Ascending aorta (tissue), 2 donors: ENCODE measurements at regions not wholly inside any gene's neighbourhood (a gene's known extent, or its start where the extent isn't known, plus 50 kb on each side); places are given as distances from the start of the nearest gene placed in this dataset.

Source experiments
- DNase-seq, 2 donors: peaks; one replicate each; pipeline ENCODE4 v3.0.0-alpha.2; 2019; ENCODE audit warnings: low spot score in 2 of 2
- H3K27ac ChIP-seq, 2 donors: fragments of 200-600 bp; sonication (generic); one replicate each; pipeline ENCODE4 v1.5.1; 2016 to 2017; ENCODE audit warnings: mild to moderate bottlenecking in 1 of 2
- H3K27me3 ChIP-seq: fragments of 200-600 bp; sonication (generic); one replicate; pipeline ENCODE4 v1.5.1; 2017
- H3K36me3 ChIP-seq, 2 donors: fragments of 200-600 bp; sonication (generic); one replicate each; pipeline ENCODE4 v1.5.1; 2016
- H3K4me1 ChIP-seq, 2 donors: fragments of 200-600 bp; sonication (generic); one replicate each; pipeline ENCODE4 v1.5.1; 2016 to 2017; ENCODE audit warnings: mild to moderate bottlenecking in 1 of 2
- H3K4me3 ChIP-seq, 2 donors: fragments of 200-600 bp; sonication (generic); one replicate each; pipeline ENCODE4 v1.5.1; 2016 to 2017; ENCODE audit warnings: mild to moderate bottlenecking in 1 of 2
- H3K9me3 ChIP-seq, 2 donors: fragments of 200-600 bp; sonication (generic); one replicate each; pipeline ENCODE4 v1.5.1; 2016
- intact Hi-C: fragments of 100-400 bp; cut with DNase I; formaldehyde crosslinking; loops from one replicate; pipeline ENCODE4 v1.15.1; 2023
- TF ChIP-seq, protein P1 (sequence below), 3 experiments: fragments of 200-600 bp in 2 of 3; fragments of 450-650 bp in 1 of 3; sonication (generic) in 2 of 3; IDR thresholded peaks; one replicate each; pipeline ENCODE4 v1.5.1; 2016 to 2019; ENCODE audit warnings: antibody characterized with exemption in 3 of 3, mild to moderate bottlenecking in 1 of 3, moderate library complexity in 1 of 3

- Histone ChIP-seq H3K27me3 (no peaks in the 10 kb centered on the region), H3K9me3 (no peaks in the 10 kb centered on the region), H3K4me3 (no peak overlapping the region), H3K36me3 (no peaks in the 10 kb centered on the region), H3K4me1 (peaks cover 0 to 7% of the 10 kb centered on the region in 2 donors), H3K27ac (peak overlapping the region; percentile 35 to 38)
- no peak for DNase-seq
- intact Hi-C loops, result no loop called here
- TF ChIP-seq, protein P1, sequence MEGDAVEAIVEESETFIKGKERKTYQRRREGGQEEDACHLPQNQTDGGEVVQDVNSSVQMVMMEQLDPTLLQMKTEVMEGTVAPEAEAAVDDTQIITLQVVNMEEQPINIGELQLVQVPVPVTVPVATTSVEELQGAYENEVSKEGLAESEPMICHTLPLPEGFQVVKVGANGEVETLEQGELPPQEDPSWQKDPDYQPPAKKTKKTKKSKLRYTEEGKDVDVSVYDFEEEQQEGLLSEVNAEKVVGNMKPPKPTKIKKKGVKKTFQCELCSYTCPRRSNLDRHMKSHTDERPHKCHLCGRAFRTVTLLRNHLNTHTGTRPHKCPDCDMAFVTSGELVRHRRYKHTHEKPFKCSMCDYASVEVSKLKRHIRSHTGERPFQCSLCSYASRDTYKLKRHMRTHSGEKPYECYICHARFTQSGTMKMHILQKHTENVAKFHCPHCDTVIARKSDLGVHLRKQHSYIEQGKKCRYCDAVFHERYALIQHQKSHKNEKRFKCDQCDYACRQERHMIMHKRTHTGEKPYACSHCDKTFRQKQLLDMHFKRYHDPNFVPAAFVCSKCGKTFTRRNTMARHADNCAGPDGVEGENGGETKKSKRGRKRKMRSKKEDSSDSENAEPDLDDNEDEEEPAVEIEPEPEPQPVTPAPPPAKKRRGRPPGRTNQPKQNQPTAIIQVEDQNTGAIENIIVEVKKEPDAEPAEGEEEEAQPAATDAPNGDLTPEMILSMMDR (IDR thresholded peaks at IDR 0.05), result no peak
Observed at GRCh38 chr7:91565499-91566401, 301.5 kb downstream of the FZD1 start.

GRCh38 chr7:91566402-91566732 lies 302.1 kb downstream of the FZD1 start:
- H3K4me3 ChIP-seq, result no peak overlapping the region
- H3K27ac ChIP-seq, result no peak overlapping the region

GRCh38 chr7:91567081-91568012 lies 303.1 kb downstream of the FZD1 start:
- H3K36me3 ChIP-seq, result no peaks in the 10 kb centered on the region
- DNase-seq, result no peak
- no peaks in the 10 kb centered on the region for H3K9me3 ChIP-seq
- intact Hi-C loops, result no loop called here
- H3K4me1 ChIP-seq, result peaks cover 0 to 10% of the 10 kb centered on the region in 2 donors
- H3K27me3 ChIP-seq, result no peaks in the 10 kb centered on the region
- TF ChIP-seq, protein P1 (IDR thresholded peaks at IDR 0.05), result no peak
- H3K4me3 ChIP-seq, result no peak overlapping the region
- no peak overlapping the region for H3K27ac ChIP-seq

More at GRCh38 chr7:91566402-91566732, 302.1 kb downstream of the FZD1 start:
- peaks cover 0 to 8% of the 10 kb centered on the region in 2 donors for H3K4me1 ChIP-seq
- intact Hi-C loops, result no loop called here
- no peaks in the 10 kb centered on the region for H3K9me3 ChIP-seq
- TF ChIP-seq, protein P1 (IDR thresholded peaks at IDR 0.05), result no peak
- H3K27me3 ChIP-seq, result no peaks in the 10 kb centered on the region
- DNase-seq, result no peak
- H3K36me3 ChIP-seq, result no peaks in the 10 kb centered on the region

DNA sequence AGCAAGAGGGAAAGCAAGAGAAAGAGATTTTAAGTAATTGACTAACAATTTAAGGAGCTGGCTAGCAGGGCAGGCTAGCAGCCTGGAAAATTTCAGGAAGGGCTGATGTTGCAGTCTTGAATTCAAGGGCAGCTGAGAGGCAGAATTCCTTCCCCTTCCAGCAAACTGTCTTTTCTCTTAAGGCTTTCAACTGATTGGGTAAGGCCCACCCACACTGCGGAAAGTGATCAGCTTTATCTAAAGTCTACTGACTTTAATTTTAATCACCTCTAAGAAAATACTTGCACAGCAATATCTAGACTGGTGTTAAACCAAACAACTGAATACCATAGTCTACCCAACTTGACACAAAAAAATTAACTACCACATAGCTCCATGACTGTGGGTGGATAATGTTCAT lies 303.9 kb downstream of the FZD1 start:
- TF ChIP-seq, protein P1 (IDR thresholded peaks at IDR 0.05), result no peak
- Histone ChIP-seq H3K4me3 (no peak overlapping the region), H3K4me1 (peaks cover 0 to 10% of the 10 kb centered on the region in 2 donors), H3K27me3 (no peaks in the 10 kb centered on the region), H3K36me3 (no peaks in the 10 kb centered on the region), H3K9me3 (no peaks in the 10 kb centered on the region), H3K27ac (no peak overlapping the region)
- intact Hi-C loops, result no loop called here
- no peak for DNase-seq

DNA sequence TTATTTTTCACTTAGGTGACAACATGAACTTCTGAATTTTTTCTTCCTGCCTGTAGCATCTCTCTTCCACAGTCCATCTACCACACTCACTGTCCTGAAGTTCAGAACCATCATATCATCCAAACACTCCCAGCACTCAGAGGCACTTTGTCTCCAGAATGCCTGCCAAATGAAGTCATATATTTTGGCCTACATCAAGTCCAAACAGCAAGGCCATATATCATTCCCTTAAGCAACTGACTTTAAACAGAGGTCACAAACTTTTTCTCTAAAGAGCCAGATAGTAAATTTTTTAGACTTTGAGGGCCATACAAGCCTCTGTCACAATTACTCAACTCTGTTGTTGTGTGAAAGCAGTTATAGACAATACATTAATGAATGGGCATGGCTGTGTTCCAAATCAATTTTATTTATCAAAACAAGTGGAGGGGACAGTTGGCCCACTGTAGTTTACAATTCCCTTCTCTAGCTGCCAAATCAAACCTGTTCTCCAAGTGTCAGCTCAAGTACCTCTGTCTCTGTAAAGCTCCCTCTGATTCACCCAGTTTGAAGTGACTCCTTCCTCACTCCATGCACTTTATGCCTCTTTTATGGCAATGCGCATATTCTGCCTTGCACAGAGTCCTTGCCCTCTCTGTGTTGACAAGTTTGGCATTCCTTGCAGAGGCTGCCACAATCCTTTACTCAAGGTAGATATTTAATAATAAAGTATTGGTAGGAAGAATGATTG lies 305.7 kb downstream of the FZD1 start:
- H3K27ac ChIP-seq, result no peak overlapping the region
- no peaks in the 10 kb centered on the region for H3K27me3 ChIP-seq
- no peaks in the 10 kb centered on the region for H3K36me3 ChIP-seq
- TF ChIP-seq, protein P1 (IDR thresholded peaks at IDR 0.05), result no peak
- H3K4me1 ChIP-seq, result peaks cover 0 to 10% of the 10 kb centered on the region in 2 donors
- no peak for DNase-seq
- no peak overlapping the region for H3K4me3 ChIP-seq
- H3K9me3 ChIP-seq, result no peaks in the 10 kb centered on the region
- intact Hi-C loops, result no loop called here
